ENCODE measurements at regions not wholly inside any gene's neighbourhood (a gene's known extent, or its start where the extent isn't known, plus 50 kb on each side); places are given as distances from the start of the nearest gene placed in this dataset.

DNA sequence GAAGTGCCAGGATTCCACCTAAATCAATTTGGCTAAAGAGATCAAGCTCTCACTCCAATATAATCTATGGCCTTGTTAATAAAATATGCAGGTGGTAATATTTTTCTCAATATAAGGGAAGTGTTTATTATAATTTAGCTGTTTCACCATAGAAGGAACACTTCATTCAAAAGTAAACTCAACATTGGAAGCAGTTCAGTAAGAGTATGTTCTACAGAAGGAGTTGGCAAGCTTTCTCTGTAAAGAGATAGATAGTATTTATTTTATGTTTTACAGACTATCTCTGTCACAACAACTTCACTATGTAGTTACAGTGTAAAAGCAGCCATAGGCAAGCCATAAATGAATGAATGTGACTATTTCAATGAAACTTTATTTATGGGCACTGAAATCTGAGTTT is 313.6 kb upstream of the ANO3 start:
- DNase-seq (ENCODE audit: low read depth), result no peak
- H3K4me3 ChIP-seq (ENCODE audit: low read depth, low read length), result no peak overlapping the region
- TF ChIP-seq, protein P1, sequence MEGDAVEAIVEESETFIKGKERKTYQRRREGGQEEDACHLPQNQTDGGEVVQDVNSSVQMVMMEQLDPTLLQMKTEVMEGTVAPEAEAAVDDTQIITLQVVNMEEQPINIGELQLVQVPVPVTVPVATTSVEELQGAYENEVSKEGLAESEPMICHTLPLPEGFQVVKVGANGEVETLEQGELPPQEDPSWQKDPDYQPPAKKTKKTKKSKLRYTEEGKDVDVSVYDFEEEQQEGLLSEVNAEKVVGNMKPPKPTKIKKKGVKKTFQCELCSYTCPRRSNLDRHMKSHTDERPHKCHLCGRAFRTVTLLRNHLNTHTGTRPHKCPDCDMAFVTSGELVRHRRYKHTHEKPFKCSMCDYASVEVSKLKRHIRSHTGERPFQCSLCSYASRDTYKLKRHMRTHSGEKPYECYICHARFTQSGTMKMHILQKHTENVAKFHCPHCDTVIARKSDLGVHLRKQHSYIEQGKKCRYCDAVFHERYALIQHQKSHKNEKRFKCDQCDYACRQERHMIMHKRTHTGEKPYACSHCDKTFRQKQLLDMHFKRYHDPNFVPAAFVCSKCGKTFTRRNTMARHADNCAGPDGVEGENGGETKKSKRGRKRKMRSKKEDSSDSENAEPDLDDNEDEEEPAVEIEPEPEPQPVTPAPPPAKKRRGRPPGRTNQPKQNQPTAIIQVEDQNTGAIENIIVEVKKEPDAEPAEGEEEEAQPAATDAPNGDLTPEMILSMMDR (IDR thresholded peaks at IDR 0.05; ENCODE audit: insufficient read depth, low read depth, low read length, missing control alignments), result no peak

DNA sequence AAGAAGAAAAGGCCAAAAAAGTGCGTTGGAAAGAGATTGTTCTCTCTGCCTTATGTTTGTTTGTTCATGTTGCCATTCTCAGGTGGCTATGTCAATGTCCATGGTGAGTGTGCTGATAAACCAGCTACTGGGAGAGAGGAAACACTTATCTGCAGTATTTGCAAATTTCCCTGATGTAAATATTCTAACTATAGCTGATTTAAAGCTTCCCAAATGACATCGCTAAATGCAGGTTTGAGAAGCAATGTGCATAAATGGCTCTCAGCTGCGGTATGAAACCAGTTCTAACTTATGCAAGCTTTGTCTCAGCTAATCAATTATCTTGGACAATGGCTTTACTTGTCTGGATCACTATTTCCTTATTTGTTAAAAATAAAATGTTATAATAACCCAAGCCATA is 312.5 kb upstream of the ANO3 start:
- TF ChIP-seq, protein P1 (IDR thresholded peaks at IDR 0.05; ENCODE audit: insufficient read depth, low read depth, low read length, missing control alignments), result no peak
- no peak overlapping the region for H3K4me3 ChIP-seq (ENCODE audit: low read depth, low read length)
- DNase-seq (ENCODE audit: low read depth), result no peak

DNA sequence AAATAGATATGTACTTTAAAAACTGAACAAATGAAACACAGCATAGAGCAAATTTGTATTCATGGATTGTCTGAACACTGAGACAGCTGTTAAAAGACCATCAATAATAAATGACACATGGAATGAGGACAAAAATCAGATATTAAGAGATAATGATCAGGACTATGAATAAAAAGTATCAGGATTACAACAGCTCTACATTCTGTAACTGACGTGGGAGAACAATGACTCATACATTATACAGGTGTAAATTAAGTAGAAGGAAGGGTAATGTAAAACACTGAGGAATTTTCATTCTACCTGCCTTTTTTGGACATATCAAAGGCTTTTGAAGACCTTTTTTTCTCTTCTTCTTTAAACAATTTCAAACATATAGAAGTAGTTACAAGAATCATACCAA is 310.9 kb upstream of the ANO3 start:
- no peak overlapping the region for H3K4me3 ChIP-seq (ENCODE audit: low read depth, low read length)
- TF ChIP-seq, protein P1 (IDR thresholded peaks at IDR 0.05; ENCODE audit: insufficient read depth, low read depth, low read length, missing control alignments), result no peak
- DNase-seq (ENCODE audit: low read depth), result no peak

DNA sequence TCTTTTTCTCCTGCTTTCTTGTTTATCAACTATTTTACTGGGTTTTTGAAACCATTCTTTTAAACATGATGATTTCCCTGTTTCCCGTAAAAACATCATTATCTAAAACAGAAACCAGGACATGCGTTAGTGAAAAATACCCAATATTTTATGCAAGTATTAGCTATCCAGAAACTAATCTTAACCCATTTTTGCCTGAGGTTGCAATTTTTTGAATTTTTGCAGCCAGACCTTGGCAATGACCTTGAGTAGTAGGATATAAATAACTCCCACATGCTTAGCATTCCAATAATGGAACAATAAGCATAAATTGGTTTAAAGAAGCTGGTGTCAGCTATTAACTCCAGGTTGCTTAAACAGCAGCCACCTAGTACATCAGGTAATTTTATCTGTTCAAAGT is 308.9 kb upstream of the ANO3 start:
- TF ChIP-seq, protein P1 (IDR thresholded peaks at IDR 0.05; ENCODE audit: insufficient read depth, low read depth, low read length, missing control alignments), result no peak
- no peak for DNase-seq (ENCODE audit: low read depth)
- H3K4me3 ChIP-seq (ENCODE audit: low read depth, low read length), result no peak overlapping the region

DNA sequence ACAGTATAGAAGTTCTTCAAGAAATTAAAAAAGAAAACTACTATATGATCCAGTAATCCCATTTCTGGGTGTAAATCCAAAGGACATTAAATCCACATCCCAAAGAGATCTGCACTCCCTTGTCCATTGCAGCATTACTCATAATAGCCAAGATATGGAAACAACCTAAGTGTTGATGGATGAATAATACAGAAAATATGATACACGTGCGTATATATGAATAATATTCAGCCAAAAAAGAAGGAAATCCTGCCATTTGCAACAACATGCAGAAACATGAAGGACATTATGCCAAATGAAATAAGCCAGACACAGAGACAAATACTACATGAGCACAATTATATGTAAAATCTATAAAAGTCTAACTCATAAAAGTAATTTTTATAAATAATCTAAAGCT is 306.3 kb upstream of the ANO3 start:
- TF ChIP-seq, protein P1 (IDR thresholded peaks at IDR 0.05; ENCODE audit: insufficient read depth, low read depth, low read length, missing control alignments), result no peak
- DNase-seq (ENCODE audit: low read depth), result no peak
- no peak overlapping the region for H3K4me3 ChIP-seq (ENCODE audit: low read depth, low read length)

DNA sequence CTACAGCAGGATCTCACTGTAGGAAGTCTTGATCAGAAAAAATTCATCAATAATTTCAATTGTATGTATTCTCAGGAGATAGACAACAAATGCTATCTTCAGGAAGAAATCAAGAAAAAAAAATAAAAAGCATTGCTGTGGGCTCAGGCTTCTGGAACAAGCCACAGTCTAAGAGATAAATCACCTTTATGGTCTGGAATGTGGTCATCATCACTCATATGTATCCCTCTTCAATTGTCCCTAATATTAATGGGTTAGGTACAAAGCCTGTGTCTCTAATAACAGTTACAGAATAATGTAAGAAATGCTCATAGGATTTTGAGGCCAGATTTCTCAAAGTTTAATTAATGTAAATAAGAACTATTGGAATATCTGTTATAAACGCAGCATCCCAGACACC is 305.9 kb upstream of the ANO3 start:
- no peak overlapping the region for H3K4me3 ChIP-seq (ENCODE audit: low read depth, low read length)
- no peak for DNase-seq (ENCODE audit: low read depth)
- TF ChIP-seq, protein P1 (IDR thresholded peaks at IDR 0.05; ENCODE audit: insufficient read depth, low read depth, low read length, missing control alignments), result no peak

DNA sequence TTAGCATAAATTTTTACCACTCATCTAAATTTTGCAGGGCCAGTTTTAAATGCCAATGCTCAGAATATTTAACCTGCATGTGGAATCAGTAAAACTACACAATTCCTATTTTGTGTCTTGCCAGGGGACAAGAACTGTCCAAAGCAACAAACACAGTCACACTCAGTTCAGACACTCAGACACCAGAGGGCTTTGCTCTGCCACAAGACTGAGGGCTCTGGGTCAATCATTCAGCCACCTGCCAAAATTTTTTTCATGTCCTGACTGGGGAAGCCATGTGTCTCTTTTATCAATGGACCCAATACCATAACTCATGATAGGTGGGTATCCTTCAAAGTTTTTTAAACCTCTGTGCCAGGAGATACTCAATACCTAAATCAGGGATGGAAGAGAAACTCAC is 304.0 kb upstream of the ANO3 start:
- no peak overlapping the region for H3K4me3 ChIP-seq (ENCODE audit: low read depth, low read length)
- peak; percentile 28 for DNase-seq (ENCODE audit: low read depth)
- TF ChIP-seq, protein P1 (IDR thresholded peaks at IDR 0.05; ENCODE audit: insufficient read depth, low read depth, low read length, missing control alignments), result no peak

Data from GM12865 (cell line).